ENCODE measurements at regions not wholly inside any gene's neighbourhood (a gene's known extent, or its start where the extent isn't known, plus 50 kb on each side); places are given as distances from the start of the nearest gene placed in this dataset.

- no peak for TF ChIP-seq POLR2A (IDR thresholded peaks at IDR 0.05; ENCODE audit: low read length)
- TF ChIP-seq GATA1 (IDR thresholded peaks at IDR 0.05; ENCODE audit: low read depth, low read length) = no peak
These were observed 976.3 kb downstream of the TMEM182 start for GRCh38 chr2:103738108-103738507.
